HCT116 (cell line): ENCODE measurements at regions not wholly inside any gene's neighbourhood (a gene's known extent, or its start where the extent isn't known, plus 50 kb on each side); places are given as distances from the start of the nearest gene placed in this dataset.
"Not testable (repeated sequence)": the region's sequence is repeated elsewhere in the genome, so short reads cannot be mapped to it uniquely, and the experiment has no call there.

Experiments used
- ATAC-seq: fragments of 200-7000 bp; cut with Tn5 transposase; 2 replicates; pipeline ENCODE4 v1.9.1; 2020; ENCODE audit warnings: mild to moderate bottlenecking, moderate library complexity
- BruUV-seq: library from RNA; stranded (reverse); fragments of 400-500 nt; replicated peaks from 2 replicates; lab custom pipeline; 2021; lab: Mats Ljungman, UMichigan
- CTCF ChIA-PET: fragments of 300-600 bp; sonication (Branson Sonifier 250); formaldehyde crosslinking; loops from one replicate; lab custom pipeline; 2021; ENCODE audit warnings: antibody characterized with exemption; lab: Charles Lee
- POLR2A ChIA-PET: fragments of 300-600, 350-600 bp; sonication (Branson Sonifier 250); formaldehyde crosslinking; loops from one replicate; lab custom pipeline; 2021; ENCODE audit warnings: antibody characterized with exemption; lab: Charles Lee
- RAD21 ChIA-PET, 2 experiments: fragments of 300-600 bp; sonication (Branson Sonifier 250); formaldehyde crosslinking; loops; one replicate each; lab custom pipeline; 2023; ENCODE audit warnings: low total read pairs in 2 of 2; ENCODE audit not compliant: uncharacterized antibody in 2 of 2, unreplicated experiment in 2 of 2, low non-redundant PET in 1 of 2; lab: Charles Lee
- DNase-seq: peaks from one replicate; pipeline ENCODE4 v3.0.0-alpha.2; 2010; ENCODE audit warnings: low read depth, low spot score
- H2AFZ ChIP-seq: fragments of 200-600 bp; shearing (Covaris generic), sonication (generic); 2 replicates; pipeline ENCODE4 v1.6.1; 2017; ENCODE audit warnings: low read depth, mixed run types, mixed read lengths, antibody characterized with exemption, low read length; ENCODE audit not compliant: poor library complexity, severe bottlenecking
- H3K27ac ChIP-seq: 2 replicates; pipeline ENCODE4 v1.5.1; 2012; ENCODE audit warnings: low read depth, low read length
- H3K27me3 ChIP-seq: fragments of 200-600 bp; sonication (generic); 2 replicates; pipeline ENCODE4 v1.6.1; 2016; ENCODE audit warnings: mixed run types, low read length, mixed read lengths; ENCODE audit not compliant: insufficient read depth
- H3K36me3 ChIP-seq, 2 experiments: fragments of 200-500 bp in 1 of 2; fragments of 200-600 bp in 1 of 2; sonication (Bioruptor generic) in 1 of 2; sonication (generic) in 1 of 2; 2 replicates each; pipeline versions ENCODE4 v1.5.1 to v1.6.1; 2014 to 2016; ENCODE audit warnings: low read length in 2 of 2, inconsistent platforms in 1 of 2, mixed read lengths in 1 of 2, mixed run types in 1 of 2; ENCODE audit not compliant: insufficient read depth in 2 of 2, control insufficient read depth in 1 of 2
- H3K4me1 ChIP-seq, 2 experiments: fragments of 200-600 bp in 1 of 2; sonication (generic) in 1 of 2; 2 replicates each; pipeline versions ENCODE4 v1.5.1 to v1.6.1; 2012 to 2017; ENCODE audit warnings: low read length in 2 of 2, inconsistent platforms in 1 of 2, mild to moderate bottlenecking in 1 of 2, mixed read lengths in 1 of 2, mixed run types in 1 of 2, moderate library complexity in 1 of 2; ENCODE audit not compliant: insufficient read depth in 2 of 2, control insufficient read depth in 1 of 2
- H3K4me2 ChIP-seq: fragments of 200-600 bp; sonication (generic); 2 replicates; pipeline ENCODE4 v1.6.1; 2017; ENCODE audit warnings: mixed run types, low read length, mixed read lengths
- H3K4me3 ChIP-seq, 2 experiments: fragments of 200-600 bp in 1 of 2; sonication (generic) in 1 of 2; replicated peaks in 1 of 2; 2 replicates each; pipeline ENCODE4 v1.5.1; 2011 to 2016; ENCODE audit warnings: low read length in 2 of 2, control low read depth in 1 of 2, low read depth in 1 of 2, mild to moderate bottlenecking in 1 of 2, mixed read lengths in 1 of 2, mixed run types in 1 of 2
- H3K79me2 ChIP-seq: fragments of 200-600 bp; sonication (generic); 2 replicates; pipeline ENCODE4 v1.6.1; 2017; ENCODE audit warnings: mild to moderate bottlenecking, mixed run types, low read length, moderate library complexity, mixed read lengths; ENCODE audit not compliant: insufficient read depth
- H3K9ac ChIP-seq: fragments of 200-600 bp; sonication (generic); 2 replicates; pipeline ENCODE4 v1.6.1; 2016; ENCODE audit warnings: low read length, mixed read lengths
- H3K9me2 ChIP-seq: fragments of 200-600 bp; sonication (generic), shearing (Covaris generic); 2 replicates; pipeline ENCODE4 v1.6.1; 2017; ENCODE audit warnings: mixed run types, mild to moderate bottlenecking, moderate library complexity; ENCODE audit not compliant: insufficient read depth
- H3K9me3 ChIP-seq, 2 experiments: fragments of 200-500 bp in 1 of 2; fragments of 200-600 bp in 1 of 2; sonication (Bioruptor generic) in 1 of 2; sonication (generic) in 1 of 2; 2 replicates each; pipeline ENCODE4 v1.6.1; 2014 to 2017; ENCODE audit warnings: low read length in 2 of 2, mixed read lengths in 2 of 2, inconsistent platforms in 1 of 2, low read depth in 1 of 2, mild to moderate bottlenecking in 1 of 2, mixed run types in 1 of 2, moderate library complexity in 1 of 2; ENCODE audit not compliant: control insufficient read depth in 1 of 2, insufficient read depth in 1 of 2
- H4K20me1 ChIP-seq: fragments of 200-600 bp; sonication (generic), shearing (Covaris generic); 2 replicates; pipeline ENCODE4 v1.6.1; 2017; ENCODE audit warnings: mixed run types, mild to moderate bottlenecking, moderate library complexity; ENCODE audit not compliant: insufficient read depth
- CTCF ChIP-seq, 3 experiments: fragments of 200-600 bp in 1 of 3; sonication (generic) in 1 of 3; IDR thresholded peaks in 2 of 3; conservative IDR thresholded peaks in 1 of 3; 2 replicates each; pipeline ENCODE4 v1.5.1; 2012 to 2017; ENCODE audit warnings: low read depth in 2 of 3, low read length in 2 of 3, antibody characterized with exemption in 1 of 3, borderline replicate concordance in 1 of 3, control low read depth in 1 of 3, mild to moderate bottlenecking in 1 of 3, mixed read lengths in 1 of 3, mixed run types in 1 of 3, moderate library complexity in 1 of 3; ENCODE audit not compliant: insufficient read depth in 1 of 3
- EGR1 ChIP-seq: IDR thresholded peaks from 2 replicates; pipeline ENCODE4 v1.6.1; 2012; ENCODE audit warnings: low read depth
- EZH2phosphoT487 ChIP-seq: fragments of 200-600 bp; IDR thresholded peaks from 2 replicates; pipeline ENCODE4 v1.6.1; 2018; ENCODE audit warnings: antibody characterized with exemption, borderline replicate concordance
- JUND ChIP-seq: IDR thresholded peaks from 2 replicates; pipeline ENCODE4 v1.6.1; 2012
- POLR2A ChIP-seq: IDR thresholded peaks from 2 replicates; pipeline ENCODE4 v1.7.0; 2011; ENCODE audit warnings: borderline replicate concordance; ENCODE audit not compliant: insufficient read depth, insufficient read length; ENCODE audit errors: extremely low read depth
- POLR2AphosphoS5 ChIP-seq: IDR thresholded peaks from 2 replicates; pipeline ENCODE4 v1.6.1; 2011; ENCODE audit warnings: mild to moderate bottlenecking, low read depth, low read length, moderate library complexity
- YY1 ChIP-seq: IDR thresholded peaks from 2 replicates; pipeline ENCODE4 v1.6.1; 2011; ENCODE audit warnings: low read length, low read depth, moderate library complexity, mild to moderate bottlenecking; ENCODE audit not compliant: insufficient replicate concordance; ENCODE audit errors: extremely low read depth
- ZNF274 ChIP-seq: fragments of 200-500 bp; sonication (Bioruptor generic); IDR thresholded peaks from 2 replicates; pipeline ENCODE4 v1.6.1; 2014; ENCODE audit warnings: mild to moderate bottlenecking, low read depth, low read length, inconsistent platforms
- intact Hi-C: fragments of 100-400 bp; cut with micrococcal nuclease; formaldehyde crosslinking; loops from 2 replicates; pipeline ENCODE4 v1.10.0; 2022
- TF ChIP-seq, protein P1 (sequence below): IDR thresholded peaks from 2 replicates; pipeline ENCODE4 v1.6.1; 2011; ENCODE audit warnings: mild to moderate bottlenecking, low read length, moderate library complexity; ENCODE audit not compliant: insufficient replicate concordance; ENCODE audit errors: extremely low read depth

DNA sequence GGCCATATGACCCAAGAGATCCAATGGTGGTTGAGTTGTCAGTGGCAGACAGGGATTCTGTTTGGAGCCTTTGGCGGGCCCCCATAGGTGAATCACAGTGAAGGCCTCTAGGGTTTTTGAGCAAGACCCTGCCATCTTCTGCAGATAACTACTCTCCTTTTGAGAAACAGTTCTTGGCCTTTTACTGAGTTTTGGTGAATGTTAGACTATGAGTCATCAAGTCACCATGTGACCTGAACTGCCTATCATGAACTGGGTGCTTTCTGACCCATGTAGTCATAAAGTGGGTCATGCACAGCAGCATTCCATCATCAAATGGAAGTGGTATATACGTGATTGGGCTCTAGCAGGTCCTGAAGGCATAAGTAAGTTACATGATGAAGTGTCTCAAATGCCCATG, 236.6 kb downstream of the TFAP2B start:
- H3K4me3 ChIP-seq, ATAC-seq, H3K4me1 ChIP-seq, BruUV-seq, POLR2A ChIA-PET, DNase-seq, RAD21 ChIA-PET, CTCF ChIA-PET, H4K20me1 ChIP-seq, H3K9ac ChIP-seq, H3K27me3 ChIP-seq, intact Hi-C loops, H3K4me2 ChIP-seq, H3K27ac ChIP-seq, H3K79me2 ChIP-seq, H2AFZ ChIP-seq, H3K9me2 ChIP-seq, H3K36me3 ChIP-seq: not testable (repeated sequence)
- peaks cover 10 to 18% of the 10 kb centered on the region in 2 experiments; a peak in 2 of 4 replicates for H3K9me3 ChIP-seq

GRCh38 chr6:51057296-51057695, 238.6 kb downstream of the TFAP2B start:
- BruUV-seq, result no TSS peak
- H3K4me2 ChIP-seq, result no peak overlapping the region
- H3K9me2 ChIP-seq, result no peaks in the 10 kb centered on the region
- CTCF ChIA-PET, result no interaction called here
- H4K20me1 ChIP-seq, result no peaks in the 10 kb centered on the region
- H3K27me3 ChIP-seq, result no peaks in the 10 kb centered on the region
- no peak overlapping the region for H3K27ac ChIP-seq
- no peak overlapping the region for H3K9ac ChIP-seq
- RAD21 ChIA-PET, result no interaction called here
- no peaks in the 10 kb centered on the region for H3K36me3 ChIP-seq
- H2AFZ ChIP-seq, result no peak overlapping the region
- TF ChIP-seq EZH2phosphoT487 (no peak), POLR2A (no peak), YY1 (no peak), JUND (no peak), POLR2AphosphoS5 (no peak), ZNF274 (no peak), EGR1 (no peak), CTCF (IDR thresholded peaks at IDR 0.05 in 2 of 3, conservative IDR thresholded peaks at IDR 0.05 in 1 of 3; ENCODE audit: borderline replicate concordance in 1 of 3, insufficient read depth in 1 of 3, low read depth in 2 of 3, low read length in 2 of 3) (no peak)
- TF ChIP-seq, protein P1, sequence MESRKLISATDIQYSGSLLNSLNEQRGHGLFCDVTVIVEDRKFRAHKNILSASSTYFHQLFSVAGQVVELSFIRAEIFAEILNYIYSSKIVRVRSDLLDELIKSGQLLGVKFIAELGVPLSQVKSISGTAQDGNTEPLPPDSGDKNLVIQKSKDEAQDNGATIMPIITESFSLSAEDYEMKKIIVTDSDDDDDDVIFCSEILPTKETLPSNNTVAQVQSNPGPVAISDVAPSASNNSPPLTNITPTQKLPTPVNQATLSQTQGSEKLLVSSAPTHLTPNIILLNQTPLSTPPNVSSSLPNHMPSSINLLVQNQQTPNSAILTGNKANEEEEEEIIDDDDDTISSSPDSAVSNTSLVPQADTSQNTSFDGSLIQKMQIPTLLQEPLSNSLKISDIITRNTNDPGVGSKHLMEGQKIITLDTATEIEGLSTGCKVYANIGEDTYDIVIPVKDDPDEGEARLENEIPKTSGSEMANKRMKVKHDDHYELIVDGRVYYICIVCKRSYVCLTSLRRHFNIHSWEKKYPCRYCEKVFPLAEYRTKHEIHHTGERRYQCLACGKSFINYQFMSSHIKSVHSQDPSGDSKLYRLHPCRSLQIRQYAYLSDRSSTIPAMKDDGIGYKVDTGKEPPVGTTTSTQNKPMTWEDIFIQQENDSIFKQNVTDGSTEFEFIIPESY, result no peak
- POLR2A ChIA-PET, result no interaction called here
- peaks cover 7 to 15% of the 10 kb centered on the region in 2 experiments; a peak in 2 of 4 replicates for H3K9me3 ChIP-seq
- no peaks in the 10 kb centered on the region for H3K4me1 ChIP-seq
- H3K79me2 ChIP-seq, result no peaks in the 10 kb centered on the region
- H3K4me3 ChIP-seq, result no peak overlapping the region
- DNase-seq (no peak), ATAC-seq (no peak)
- intact Hi-C loops, result no loop called here
